ENCODE measurements at regions not wholly inside any gene's neighbourhood (a gene's known extent, or its start where the extent isn't known, plus 50 kb on each side); places are given as distances from the start of the nearest gene placed in this dataset.
A peak's percentile ranks its signal among the peaks of the same experiment; 100 is the strongest.

- DNase-seq = no peak
Measured at GRCh38 chr15:89421219-89421618, 75.2 kb downstream of the RHCG start.

GRCh38 chr15:89419370-89419984 is 76.9 kb downstream of the RHCG start:
- DNase-seq = no peak

- no peak for DNase-seq
Measured at GRCh38 chr15:89417206-89417725, 79.1 kb downstream of the RHCG start.

GRCh38 chr15:89416339-89417183 is 79.8 kb downstream of the RHCG start:
- peak; percentile 73 for DNase-seq

GRCh38 chr15:89414571-89414970 is 79.9 kb upstream of the POLG start:
- DNase-seq = no peak

- no peak for DNase-seq
Measured at GRCh38 chr15:89413877-89414276, 79.3 kb upstream of the POLG start.

GRCh38 chr15:89412905-89413411 is 78.3 kb upstream of the POLG start:
- DNase-seq = no peak

GRCh38 chr15:89410039-89410435 is 75.4 kb upstream of the POLG start:
- no peak for DNase-seq

GRCh38 chr15:89409184-89410038 is 74.8 kb upstream of the POLG start:
- no peak for DNase-seq

GRCh38 chr15:89408372-89409183 is 74.0 kb upstream of the POLG start:
- no peak for DNase-seq

GRCh38 chr15:89406940-89407607 is 72.5 kb upstream of the POLG start:
- DNase-seq = peak; percentile 80

- no peak for DNase-seq
Measured at GRCh38 chr15:89406218-89406939, 71.8 kb upstream of the POLG start.

GRCh38 chr15:89405494-89405893 is 70.9 kb upstream of the POLG start:
- DNase-seq = no peak

- no peak for DNase-seq
Measured at GRCh38 chr15:89404023-89404422, 69.4 kb upstream of the POLG start.

GRCh38 chr15:89402518-89402805 is 67.8 kb upstream of the POLG start:
- no peak for DNase-seq

- DNase-seq = no peak
Measured at GRCh38 chr15:89401631-89402517, 67.2 kb upstream of the POLG start.

GRCh38 chr15:89400782-89401545 is 66.3 kb upstream of the POLG start:
- DNase-seq = peak; percentile 11

- DNase-seq = peak; percentile 50
Measured at GRCh38 chr15:89400116-89400781, 65.6 kb upstream of the POLG start.
